ENCODE measurements at regions not wholly inside any gene's neighbourhood (a gene's known extent, or its start where the extent isn't known, plus 50 kb on each side); places are given as distances from the start of the nearest gene placed in this dataset.

GRCh38 chr3:157633241-157633640 is 130.0 kb upstream of the VEPH1 start:
- no peak for TF ChIP-seq CTCF (conservative IDR thresholded peaks at IDR 0.05)
- no peak for TF ChIP-seq ZFX (IDR thresholded peaks at IDR 0.05)
